GM21447 (cell line): ENCODE measurements at regions not wholly inside any gene's neighbourhood (a gene's known extent, or its start where the extent isn't known, plus 50 kb on each side); places are given as distances from the start of the nearest gene placed in this dataset.

Experiments used
- ATAC-seq: cut with Tn5 transposase; IDR thresholded peaks from one replicate; pipeline ENCODE4 v1.9.1; 2021; ENCODE audit not compliant: unreplicated experiment

DNA sequence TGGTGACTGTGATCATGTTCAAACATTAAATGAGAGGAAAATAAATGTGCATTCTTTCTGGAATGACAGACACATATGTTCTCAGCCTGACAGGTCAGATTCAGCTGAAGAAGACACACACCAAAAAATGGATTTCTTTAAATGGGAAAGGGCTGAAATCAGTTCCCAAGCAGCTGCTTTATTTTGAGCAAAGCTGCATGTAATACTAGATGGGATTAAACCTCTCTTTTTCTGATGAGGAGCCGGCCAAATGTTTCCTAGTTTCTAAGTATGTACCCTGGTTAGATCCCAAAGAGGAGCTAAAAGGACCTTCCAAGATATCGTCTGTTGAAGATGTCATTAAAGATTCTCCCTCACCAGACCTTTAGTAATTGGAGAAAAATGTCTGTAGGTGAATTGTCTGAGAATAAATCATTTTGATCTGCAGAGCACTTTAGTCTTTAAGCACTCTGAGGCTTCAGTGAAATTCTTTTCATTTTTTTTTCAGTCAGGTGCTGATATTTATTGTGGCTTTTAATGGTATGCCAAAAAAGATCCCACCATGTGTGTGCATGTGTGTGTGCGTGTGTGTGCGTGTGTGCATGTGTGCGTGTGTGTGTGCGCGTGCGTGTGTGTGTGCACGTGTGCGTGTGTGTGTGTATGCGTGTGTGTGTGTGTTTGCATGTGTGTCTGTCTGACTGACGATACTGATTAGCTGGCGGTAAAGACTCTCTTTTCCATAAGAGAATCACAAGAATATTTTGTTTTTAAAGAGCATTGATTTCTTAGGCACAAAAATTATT lies 175.8 kb downstream of the IRS1 start:
- ATAC-seq, result no peak

- ATAC-seq, result no peak
Measured at GRCh38 chr2:226622484-226622883, 177.1 kb downstream of the IRS1 start.

DNA sequence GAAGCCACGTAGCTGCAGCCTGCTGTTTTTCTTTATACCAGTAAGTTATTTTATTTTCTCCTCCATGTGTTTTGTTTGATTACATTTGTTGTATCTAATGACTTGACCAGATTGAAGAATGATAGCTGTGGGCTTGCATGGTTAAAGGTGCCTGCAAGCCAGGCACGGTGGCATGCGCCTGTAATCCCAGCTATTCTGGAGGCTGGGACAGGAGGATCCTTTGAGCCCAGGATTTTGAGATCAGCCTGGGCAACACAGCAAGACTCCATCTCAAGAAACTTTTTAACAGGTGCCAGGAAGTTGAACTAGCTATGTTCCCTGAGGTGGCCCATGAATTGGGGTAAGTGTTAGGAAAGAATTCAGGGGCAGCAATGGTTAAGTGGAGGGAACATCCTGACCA lies 179.4 kb downstream of the IRS1 start:
- ATAC-seq, result no peak

DNA sequence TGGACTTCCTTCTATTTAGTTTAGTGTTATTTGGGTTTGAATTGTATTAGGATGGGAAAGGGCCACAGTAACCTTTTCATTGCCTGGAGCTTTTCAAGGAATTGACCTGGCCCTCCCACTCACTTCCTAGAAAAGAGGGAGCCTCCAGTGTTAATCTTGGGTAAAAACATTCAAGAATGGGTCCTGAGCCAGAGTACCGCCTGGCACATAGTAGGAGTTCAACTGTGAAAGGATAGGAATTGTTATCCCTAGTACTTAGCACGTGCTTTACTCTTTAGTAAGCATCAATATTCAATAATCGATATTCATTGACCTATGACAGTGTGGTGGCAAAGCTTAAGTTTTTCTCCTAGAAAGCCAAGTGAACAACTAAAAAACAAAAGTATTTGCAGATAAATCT lies 179.9 kb downstream of the IRS1 start:
- ATAC-seq, result no peak

DNA sequence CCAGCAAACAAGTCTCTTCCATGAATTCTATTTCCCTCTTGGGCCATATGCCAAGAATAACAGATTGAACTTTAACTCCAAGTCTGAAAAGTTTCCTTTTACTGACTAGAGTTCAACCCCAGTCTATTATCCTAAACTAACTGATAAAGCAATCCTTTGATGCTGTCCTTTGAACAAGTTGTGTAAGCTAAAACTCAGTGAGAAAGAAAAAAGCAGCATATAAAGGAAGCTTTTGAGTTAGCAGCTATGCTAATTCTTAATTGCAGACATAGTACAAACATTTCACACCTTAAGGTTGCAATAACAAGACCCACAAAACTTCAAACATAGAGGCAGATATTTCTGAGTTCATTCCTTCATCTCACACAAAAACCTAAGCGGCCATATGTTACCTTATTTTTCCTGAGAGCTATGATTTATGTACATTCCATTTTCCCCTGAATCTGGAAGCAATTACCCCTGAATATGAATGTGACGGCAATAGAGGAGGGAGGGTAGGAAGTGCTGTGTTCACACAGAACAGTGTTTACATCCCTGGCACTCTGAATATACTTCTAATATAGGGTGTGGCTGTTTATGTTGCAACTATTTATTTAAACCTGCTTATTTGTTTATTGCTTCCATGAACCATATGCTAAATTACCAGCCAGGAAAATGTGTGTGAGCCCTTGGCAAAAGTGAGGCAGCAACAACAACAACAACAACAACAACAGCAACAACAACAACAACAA lies 180.6 kb downstream of the IRS1 start:
- no peak for ATAC-seq

- ATAC-seq, result no peak
Measured at GRCh38 chr2:226618544-226618874, 181.1 kb downstream of the IRS1 start.

GRCh38 chr2:226615891-226616290 lies 183.7 kb downstream of the IRS1 start:
- no peak for ATAC-seq

DNA sequence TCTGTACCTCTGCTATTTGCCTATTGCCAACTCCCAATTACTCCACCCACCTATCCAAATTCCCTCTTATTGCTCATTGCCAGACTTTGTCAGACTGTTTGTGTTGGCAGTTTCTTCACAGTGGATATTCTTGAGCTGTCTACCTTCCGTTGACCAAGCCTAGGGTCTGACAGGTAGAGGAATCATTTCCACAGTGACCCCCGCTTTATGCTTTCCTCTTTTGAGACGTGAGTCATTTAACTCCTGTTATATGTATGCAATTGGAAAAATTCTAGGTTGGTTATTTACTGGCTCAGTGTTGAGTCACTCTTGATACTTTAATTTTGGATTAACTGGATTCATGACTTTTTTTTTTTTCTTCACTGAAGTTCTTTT lies 187.7 kb downstream of the IRS1 start:
- ATAC-seq, result no peak

DNA sequence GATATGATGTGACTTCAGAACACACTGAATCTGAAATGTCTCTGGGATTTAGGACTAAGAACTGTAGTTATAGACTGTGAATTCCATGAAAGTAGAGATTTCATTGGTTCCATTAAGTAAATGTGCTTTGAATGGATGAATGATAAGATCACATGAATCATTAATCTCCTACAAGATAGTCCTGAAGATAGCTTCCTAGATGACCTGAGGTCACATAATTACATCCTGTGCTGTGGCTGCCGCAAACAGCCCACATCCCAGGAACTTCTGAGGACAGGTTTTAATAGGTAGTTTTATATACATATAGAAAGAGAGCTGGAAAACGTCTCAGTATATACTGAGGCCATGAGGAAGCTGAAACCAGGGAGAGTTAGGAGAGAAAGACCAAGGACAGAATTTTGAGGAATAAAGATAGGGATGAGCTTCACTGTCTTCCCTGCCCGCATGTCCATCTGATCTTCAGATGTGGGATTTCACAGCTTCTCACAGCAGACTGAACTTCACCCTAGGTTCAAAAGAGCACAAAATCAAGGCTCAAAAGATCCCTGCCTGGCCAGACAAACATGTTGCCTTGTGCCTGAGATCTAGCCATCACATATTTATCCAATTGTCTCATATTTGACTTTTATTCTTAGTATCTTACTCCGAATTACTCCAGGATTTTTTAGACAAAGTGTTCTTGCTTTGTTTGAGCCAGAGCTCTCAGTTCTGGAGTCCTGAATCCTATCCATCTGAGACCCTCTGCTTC lies 188.2 kb downstream of the IRS1 start:
- ATAC-seq, result no peak

DNA sequence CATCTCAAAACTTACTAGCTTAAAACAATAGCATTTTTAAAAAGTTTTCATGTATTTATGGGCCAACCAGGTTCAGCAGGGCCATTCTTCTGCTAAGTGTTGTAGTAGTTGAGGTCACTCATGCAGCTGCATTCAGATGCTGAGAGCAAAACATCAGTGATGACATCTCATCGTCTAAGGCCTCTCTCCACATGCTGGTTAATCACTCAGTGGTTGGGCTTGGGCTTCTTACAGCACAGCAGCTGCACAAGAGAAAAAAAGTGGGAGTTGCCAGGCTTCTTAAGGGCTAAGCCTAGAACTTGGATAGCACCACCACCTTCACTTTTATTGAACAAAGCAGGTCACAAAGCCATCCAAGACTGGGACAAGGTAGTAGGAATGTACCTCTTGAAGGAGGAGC lies 190.3 kb downstream of the IRS1 start:
- no peak for ATAC-seq

DNA sequence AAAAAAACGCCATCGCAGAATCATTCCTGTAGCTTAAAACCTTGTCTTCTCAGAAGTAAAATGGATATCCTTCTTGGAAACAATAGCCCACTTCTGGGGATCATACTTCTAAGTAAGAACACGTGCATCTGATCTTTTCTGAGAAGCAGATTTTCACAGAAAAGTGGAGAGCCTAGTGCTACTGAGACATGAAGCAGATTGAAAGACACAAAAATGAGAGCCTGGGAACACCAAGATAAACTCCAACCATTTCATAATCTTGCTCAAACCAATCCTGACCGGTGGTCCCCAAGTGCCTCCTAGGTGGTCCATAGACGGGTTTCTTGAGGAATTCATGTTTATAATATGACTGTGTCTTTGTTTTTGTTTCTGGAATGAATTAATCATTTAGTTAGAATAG lies 191.2 kb downstream of the IRS1 start:
- ATAC-seq, result no peak

- no peak for ATAC-seq
Measured at GRCh38 chr2:226607379-226607778, 192.2 kb downstream of the IRS1 start.

GRCh38 chr2:226605642-226606041 lies 194.0 kb downstream of the IRS1 start:
- no peak for ATAC-seq

DNA sequence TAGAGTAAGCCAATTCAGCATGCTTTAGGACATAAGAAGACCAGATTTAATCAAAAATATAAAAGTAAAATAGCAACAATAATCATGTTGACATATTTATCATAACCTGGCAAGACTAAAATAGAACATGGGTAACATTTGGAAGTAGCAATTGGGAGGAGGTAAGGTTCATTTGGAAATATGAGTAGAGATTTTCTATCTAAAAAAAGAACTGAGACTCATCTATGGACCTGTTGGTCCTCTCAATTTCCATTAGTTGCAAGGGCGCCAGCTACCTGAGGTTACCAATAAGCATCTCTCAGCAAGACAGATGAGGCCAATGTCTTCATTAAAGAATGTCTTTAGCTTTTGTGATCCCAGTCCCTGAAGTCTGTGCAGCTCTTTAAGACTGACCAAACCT lies 196.0 kb downstream of the IRS1 start:
- no peak for ATAC-seq

- no peak for ATAC-seq
Measured at GRCh38 chr2:226601881-226602662, 197.5 kb downstream of the IRS1 start.

- ATAC-seq, result no peak
Measured at GRCh38 chr2:226600802-226601201, 198.8 kb downstream of the IRS1 start.

- ATAC-seq, result no peak
Measured at GRCh38 chr2:226600184-226600583, 199.4 kb downstream of the IRS1 start.

DNA sequence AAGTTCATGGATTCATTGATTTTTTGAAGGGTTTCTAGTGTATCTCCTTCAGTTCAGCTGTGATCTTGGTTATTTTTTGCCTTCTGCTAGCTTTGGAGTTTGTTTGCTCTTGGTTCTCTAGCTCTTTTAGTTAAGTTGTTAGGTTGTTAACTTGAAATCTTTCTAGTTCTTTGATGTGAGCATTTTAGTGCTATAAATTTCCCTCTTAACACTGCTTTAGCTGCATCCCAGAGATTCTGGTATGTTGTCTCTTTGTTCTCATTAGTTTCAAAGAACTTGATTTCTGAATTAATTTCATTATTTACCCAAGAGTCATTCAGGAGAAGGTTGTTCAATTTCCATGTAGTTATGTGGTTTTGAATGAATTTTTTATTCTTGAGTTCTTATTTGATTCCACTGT lies 210.6 kb downstream of the IRS1 start:
- ATAC-seq, result no peak

DNA sequence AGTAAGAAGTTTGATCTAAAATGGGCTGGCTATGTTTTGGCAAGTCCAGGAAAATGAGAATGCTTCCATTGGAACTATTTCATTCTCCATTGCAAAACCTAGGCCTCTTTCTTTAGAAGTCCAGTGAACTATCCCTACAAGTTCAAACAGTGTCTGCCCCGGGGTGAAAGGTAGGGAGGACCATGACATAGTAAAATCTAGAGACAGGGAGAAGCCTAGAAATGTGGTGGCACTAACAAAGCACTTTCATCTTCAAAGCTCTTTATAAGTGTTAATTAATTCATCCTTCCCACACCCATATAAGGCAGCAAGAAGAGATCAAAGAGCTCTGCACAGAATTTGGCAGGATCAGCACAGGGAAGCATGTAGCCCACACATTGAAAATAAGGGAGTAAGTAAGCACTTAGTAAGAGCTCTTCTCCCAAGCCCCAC lies 214.5 kb downstream of the IRS1 start:
- no peak for ATAC-seq

DNA sequence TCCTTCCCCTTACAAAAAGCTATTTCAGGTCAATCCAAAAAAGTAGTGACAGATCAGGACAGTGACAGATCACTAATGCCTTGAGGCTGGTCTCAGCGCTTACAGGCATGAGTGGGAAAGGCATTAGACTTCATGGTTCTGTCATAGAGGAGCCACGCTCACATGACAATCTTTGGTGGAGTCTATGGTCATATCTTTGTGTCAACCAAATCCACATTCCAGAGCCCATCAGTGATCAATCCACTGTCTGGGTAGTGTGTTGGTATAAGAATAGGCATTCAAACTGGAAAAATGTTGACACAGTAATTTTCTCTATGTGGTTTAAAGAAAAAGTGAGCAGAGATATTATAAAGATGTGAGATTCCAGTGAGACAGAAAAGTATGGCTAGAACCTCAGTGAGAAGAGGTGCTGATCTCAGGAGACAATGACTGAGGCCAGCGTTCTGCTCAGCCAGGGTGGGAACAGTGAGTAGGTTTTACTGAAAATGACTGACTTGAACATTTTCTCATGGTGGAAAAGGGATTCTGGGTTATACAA lies 215.0 kb downstream of the IRS1 start:
- ATAC-seq, result no peak

- no peak for ATAC-seq
Measured at GRCh38 chr2:226583715-226584114, 215.9 kb downstream of the IRS1 start.
